H1 (cell line): ENCODE measurements at regions not wholly inside any gene's neighbourhood (a gene's known extent, or its start where the extent isn't known, plus 50 kb on each side); places are given as distances from the start of the nearest gene placed in this dataset.

Experiments
- CTCF ChIA-PET: fragments of 300-600 bp; sonication (Branson Sonifier 250); formaldehyde crosslinking; loops from one replicate; lab custom pipeline; 2021; ENCODE audit not compliant: partially characterized antibody; lab: Charles Lee
- POLR2A ChIA-PET: fragments of 300-600 bp; sonication (Branson Sonifier 250); formaldehyde crosslinking; loops from one replicate; lab custom pipeline; 2021; ENCODE audit warnings: inconsistent platforms; ENCODE audit not compliant: partially characterized antibody; lab: Charles Lee
- DNase-seq, 2 experiments: peaks; one replicate each; pipeline versions ENCODE4 v3.0.0 to v3.0.0-alpha.2; 2010 to 2022; ENCODE audit warnings: low spot score in 2 of 2, low read depth in 1 of 2, mixed read lengths in 1 of 2
- FAIRE-seq: peaks from 2 replicates; lab custom pipeline; 2011; peaks lifted over from hg19 to GRCh38; lab: Jason Lieb, UNC
- H2AFZ ChIP-seq: 2 replicates; pipeline ENCODE4 v1.8.1; 2012; ENCODE audit warnings: low read length, inconsistent platforms
- H2AK5ac ChIP-seq: 2 replicates; pipeline ENCODE4 v1.6.1; 2013; ENCODE audit warnings: low read depth, low read length
- H2BK120ac ChIP-seq: replicated peaks from 2 replicates; pipeline ENCODE3; 2013; ENCODE audit warnings: low read depth, low read length, inconsistent platforms
- H2BK12ac ChIP-seq: 2 replicates; pipeline ENCODE4 v1.6.1; 2013; ENCODE audit warnings: low read depth, low read length
- H2BK15ac ChIP-seq: 2 replicates; pipeline ENCODE4 v1.6.1; 2013; ENCODE audit warnings: low read length
- H2BK20ac ChIP-seq: 2 replicates; pipeline ENCODE4 v1.6.1; 2013; ENCODE audit warnings: low read length
- H2BK5ac ChIP-seq: 2 replicates; pipeline ENCODE4 v1.6.1; 2013; ENCODE audit warnings: low read depth, low read length
- H3K14ac ChIP-seq: 2 replicates; pipeline ENCODE4 v1.6.1; 2013; ENCODE audit warnings: inconsistent platforms; ENCODE audit not compliant: insufficient read length
- H3K18ac ChIP-seq: 2 replicates; pipeline ENCODE4 v1.6.1; 2013; ENCODE audit warnings: low read length; ENCODE audit errors: extremely low read depth
- H3K23ac ChIP-seq: 2 replicates; pipeline ENCODE4 v1.6.1; 2013; ENCODE audit warnings: inconsistent platforms; ENCODE audit not compliant: insufficient read length
- H3K23me2 ChIP-seq: 2 replicates; pipeline ENCODE4 v1.6.1; 2013; ENCODE audit warnings: low read depth, low read length
- H3K27ac ChIP-seq: 2 replicates; pipeline ENCODE4 v1.6.1; 2011; ENCODE audit warnings: low read depth, low read length, inconsistent platforms
- H3K27me3 ChIP-seq, 4 experiments: replicated peaks in 1 of 4; 1 replicate in 1 of 4; 2 replicates in 3 of 4; pipeline versions ENCODE4 v1.6.1 to v1.8.1; 2011 to 2013; ENCODE audit warnings: low read length in 3 of 4, mild to moderate bottlenecking in 3 of 4, inconsistent platforms in 2 of 4, mixed read lengths in 2 of 4, moderate library complexity in 1 of 4; ENCODE audit not compliant: control insufficient read depth in 3 of 4, insufficient read depth in 3 of 4; ENCODE audit errors: extremely low read depth in 1 of 4
- H3K36me3 ChIP-seq, 4 experiments: 2 replicates each; pipeline versions ENCODE4 v1.6.1 to v1.8.1; 2011 to 2013; ENCODE audit warnings: mild to moderate bottlenecking in 4 of 4, low read length in 3 of 4, moderate library complexity in 2 of 4, control low read depth in 1 of 4, inconsistent platforms in 1 of 4; ENCODE audit not compliant: insufficient read depth in 4 of 4, control insufficient read depth in 2 of 4
- H3K4ac ChIP-seq: replicated peaks from 2 replicates; pipeline ENCODE3; 2013; ENCODE audit warnings: low read length, low read depth, mixed read lengths, inconsistent platforms; ENCODE audit not compliant: insufficient read length
- H3K4me1 ChIP-seq, 4 experiments: replicated peaks in 1 of 4; 1 replicate in 1 of 4; 2 replicates in 3 of 4; pipeline versions ENCODE4 v1.6.1 to v1.8.1; 2011 to 2013; ENCODE audit warnings: low read length in 3 of 4, inconsistent platforms in 2 of 4, mixed read lengths in 1 of 4; ENCODE audit not compliant: insufficient read depth in 4 of 4, control insufficient read depth in 3 of 4
- H3K4me2 ChIP-seq, 2 experiments: 2 replicates each; pipeline versions ENCODE4 v1.6.1 to v1.8.1; 2011 to 2013; ENCODE audit warnings: low read depth in 2 of 2, low read length in 2 of 2, control low read depth in 1 of 2, inconsistent platforms in 1 of 2, mild to moderate bottlenecking in 1 of 2; ENCODE audit not compliant: insufficient read depth in 1 of 2
- H3K4me3 ChIP-seq, 4 experiments: fragments of 200-600, 300-600 bp in 1 of 4; sonication (generic), shearing (Covaris generic), sonication (Bioruptor Twin) in 1 of 4; 2 replicates each; pipeline versions ENCODE4 v1.5.1 to v1.8.1; 2011 to 2016; ENCODE audit warnings: low read length in 4 of 4, low read depth in 3 of 4, control low read depth in 2 of 4, inconsistent platforms in 2 of 4, mild to moderate bottlenecking in 2 of 4, mixed read lengths in 1 of 4, moderate library complexity in 1 of 4; ENCODE audit not compliant: insufficient read depth in 2 of 4; ENCODE audit errors: extremely low read depth in 1 of 4
- H3K56ac ChIP-seq: replicated peaks from 2 replicates; pipeline ENCODE3; 2013; ENCODE audit warnings: low read depth, mild to moderate bottlenecking, mixed read lengths, low read length, inconsistent platforms; ENCODE audit not compliant: insufficient read length
- H3K79me1 ChIP-seq: 2 replicates; pipeline ENCODE4 v1.6.1; 2013; ENCODE audit warnings: low read depth, low read length, control low read depth
- H3K79me2 ChIP-seq, 2 experiments: 2 replicates each; pipeline versions ENCODE4 v1.6.1 to v1.8.1; 2012 to 2013; ENCODE audit warnings: low read length in 2 of 2, mild to moderate bottlenecking in 2 of 2, inconsistent platforms in 1 of 2; ENCODE audit not compliant: insufficient read depth in 2 of 2, control insufficient read depth in 1 of 2
- H3K9ac ChIP-seq, 4 experiments: replicated peaks in 1 of 4; 1 replicate in 1 of 4; 2 replicates in 3 of 4; pipeline versions ENCODE4 v1.6.1 to v1.8.1; 2011 to 2013; ENCODE audit warnings: low read depth in 3 of 4, low read length in 3 of 4, control low read depth in 2 of 4, mild to moderate bottlenecking in 2 of 4, moderate library complexity in 2 of 4, inconsistent platforms in 1 of 4; ENCODE audit errors: extremely low read depth in 1 of 4
- H3K9me3 ChIP-seq, 2 experiments: 2 replicates each; pipeline versions ENCODE4 v1.6.1 to v1.8.1; 2012 to 2013; ENCODE audit warnings: mild to moderate bottlenecking in 2 of 2, moderate library complexity in 2 of 2, control low read depth in 1 of 2, inconsistent platforms in 1 of 2, low read depth in 1 of 2, low read length in 1 of 2, mixed read lengths in 1 of 2; ENCODE audit not compliant: insufficient read depth in 2 of 2
- H4K20me1 ChIP-seq, 2 experiments: replicated peaks in 1 of 2; 2 replicates each; pipeline versions ENCODE3 to v1.8.1; 2011 to 2013; ENCODE audit warnings: inconsistent platforms in 2 of 2, low read length in 2 of 2, mild to moderate bottlenecking in 1 of 2; ENCODE audit not compliant: insufficient read depth in 2 of 2, control insufficient read depth in 1 of 2
- H4K5ac ChIP-seq: 2 replicates; pipeline ENCODE4 v1.6.1; 2013; ENCODE audit warnings: low read length, low read depth, mixed read lengths, inconsistent platforms; ENCODE audit not compliant: insufficient read length
- H4K8ac ChIP-seq: 2 replicates; pipeline ENCODE4 v1.8.0; 2013; ENCODE audit warnings: mild to moderate bottlenecking, moderate library complexity, low read length, inconsistent platforms; ENCODE audit not compliant: insufficient read depth; ENCODE audit errors: extremely low read depth
- H4K91ac ChIP-seq: replicated peaks from 2 replicates; pipeline ENCODE3; 2013; ENCODE audit warnings: low read length, mixed read lengths, inconsistent platforms; ENCODE audit not compliant: insufficient read length
- CTCF ChIP-seq, 3 experiments: IDR thresholded peaks; 1 replicate in 2 of 3; 2 replicates in 1 of 3; pipeline versions ENCODE4 v1.5.1 to v1.6.1; 2011; ENCODE audit warnings: low read length in 3 of 3, mild to moderate bottlenecking in 3 of 3, inconsistent platforms in 2 of 3, low read depth in 1 of 3, moderate library complexity in 1 of 3; ENCODE audit not compliant: insufficient read depth in 1 of 3; ENCODE audit errors: control extremely low read depth in 1 of 3
- MAFK ChIP-seq: IDR thresholded peaks from 2 replicates; pipeline ENCODE4 v1.6.1; 2012; ENCODE audit warnings: low read depth, mild to moderate bottlenecking, improper control_type of control experiment, low read length
- SIX5 ChIP-seq: IDR thresholded peaks from 2 replicates; pipeline ENCODE4 v1.6.1; 2011; ENCODE audit warnings: mild to moderate bottlenecking, low read depth, low read length
- SRF ChIP-seq: IDR thresholded peaks from 2 replicates; pipeline ENCODE4 v1.6.1; 2011; ENCODE audit warnings: mild to moderate bottlenecking, low read depth, low read length, moderate library complexity
- USF2 ChIP-seq: IDR thresholded peaks from 2 replicates; pipeline ENCODE4 v1.6.1; 2011; ENCODE audit warnings: low read length, improper control_type of control experiment
- ZNF274 ChIP-seq: IDR thresholded peaks from 2 replicates; pipeline ENCODE4 v1.7.0; 2012; ENCODE audit warnings: low read length, borderline replicate concordance; ENCODE audit errors: extremely low read depth
- WGBS, 2 experiments: shearing (Covaris generic) in 1 of 2; methylation state at CpG; one replicate each; pipeline versions ENCODE4 v1.1.6 to v1.1.7; 2013 to 2015; ENCODE audit warnings: low lambda C conversion rate in 2 of 2, mixed read lengths in 2 of 2, inconsistent platforms in 1 of 2, low coverage in 1 of 2, missing lambda C conversion rate in 1 of 2; ENCODE audit not compliant: insufficient replicate concordance in 2 of 2, insufficient coverage in 1 of 2, insufficient read length in 1 of 2; ENCODE audit errors: extremely low coverage in 1 of 2, missing lambda C conversion rate in 1 of 2; 5-methylcytosine and 5-hydroxymethylcytosine counted together

GRCh38 chr16:48790151-48790550 is 180.2 kb upstream of the N4BP1 start:
- POLR2A ChIA-PET: no interaction called here
- Histone ChIP-seq H3K36me3 (no peaks in the 10 kb centered on the region), H3K14ac (no peak overlapping the region), H2BK120ac (no peak overlapping the region), H3K23me2 (no peaks in the 10 kb centered on the region), H4K5ac (no peak overlapping the region), H2AK5ac (no peak overlapping the region), H3K27ac (no peak overlapping the region), H3K4ac (no peak overlapping the region), H3K9me3 (0 out of 4 replicates have a peak, but pooled peaks cover 0 to 3% of the 10 kb centered on the region in 2 experiments), H2AFZ (no peak overlapping the region), H3K4me3 (no peak overlapping the region), H3K23ac (no peak overlapping the region), H3K27me3 (no peaks in the 10 kb centered on the region), H3K79me1 (no peaks in the 10 kb centered on the region), H2BK5ac (no peak overlapping the region), H3K18ac (no peak overlapping the region), H2BK12ac (no peak overlapping the region), H4K20me1 (no peaks in the 10 kb centered on the region), H2BK20ac (no peak overlapping the region), H4K91ac (no peak overlapping the region), H3K79me2 (no peaks in the 10 kb centered on the region), H3K4me1 (peaks cover 0 to 2% (median 0%) of the 10 kb centered on the region in 4 experiments; a peak in 1 of 7 replicates), H3K4me2 (no peak overlapping the region), H3K9ac (no peak overlapping the region), H3K56ac (no peak overlapping the region), H4K8ac (no peak overlapping the region), H2BK15ac (no peak overlapping the region)
- WGBS, 2 experiments: 68% methylated on average over 2 of the region's 2 CpGs; no CpG with 5 or more reads in 1 of the 2 experiments
- DNase-seq (no peak), FAIRE-seq (no peak)
- CTCF ChIA-PET: no interaction called here
- no peak for TF ChIP-seq MAFK
- no peak for TF ChIP-seq SIX5
- TF ChIP-seq SRF: no peak
- no peak for TF ChIP-seq USF2
- TF ChIP-seq ZNF274: no peak
- TF ChIP-seq CTCF (IDR thresholded peaks at IDR 0.05; ENCODE audit: control extremely low read depth in 1 of 3, insufficient read depth in 1 of 3, low read depth in 1 of 3, low read length in 3 of 3): no peak
